Left ventricle myocardium inferior (tissue), 1 donor: ENCODE measurements at regions not wholly inside any gene's neighbourhood (a gene's known extent, or its start where the extent isn't known, plus 50 kb on each side); places are given as distances from the start of the nearest gene placed in this dataset.

Source experiments
- DNase-seq: peaks from one replicate; pipeline ENCODE4 v3.0.0-alpha.2; 2020
- H3K27ac ChIP-seq: fragments of 200-600 bp; replicated peaks from 2 replicates; pipeline ENCODE4 v1.8.0; 2021
- H3K27me3 ChIP-seq: fragments of 200-600 bp; 2 replicates; pipeline ENCODE4 v1.8.0; 2021; ENCODE audit warnings: low read depth
- H3K36me3 ChIP-seq: fragments of 200-600 bp; 2 replicates; pipeline ENCODE4 v1.8.0; 2021
- H3K4me1 ChIP-seq: fragments of 200-600 bp; 2 replicates; pipeline ENCODE4 v1.8.0; 2021
- H3K4me3 ChIP-seq: fragments of 200-600 bp; 2 replicates; pipeline ENCODE4 v1.8.0; 2021; ENCODE audit warnings: mild to moderate bottlenecking, moderate library complexity
- H3K9me3 ChIP-seq: fragments of 200-600 bp; replicated peaks from 2 replicates; pipeline ENCODE4 v1.8.0; 2021
- intact Hi-C: fragments of 100-400 bp; cut with micrococcal nuclease; formaldehyde crosslinking; loops from one replicate; pipeline ENCODE4 v1.11.0; 2022
- TF ChIP-seq, protein P1 (sequence below): fragments of 200-600 bp; IDR thresholded peaks from 2 replicates; pipeline ENCODE4 v1.8.0; 2021; ENCODE audit warnings: antibody characterized with exemption, mild to moderate bottlenecking, borderline replicate concordance
- donor health status: DM: no; HTN: yes; CAD: no; lungs with severe emphysema.

DNA sequence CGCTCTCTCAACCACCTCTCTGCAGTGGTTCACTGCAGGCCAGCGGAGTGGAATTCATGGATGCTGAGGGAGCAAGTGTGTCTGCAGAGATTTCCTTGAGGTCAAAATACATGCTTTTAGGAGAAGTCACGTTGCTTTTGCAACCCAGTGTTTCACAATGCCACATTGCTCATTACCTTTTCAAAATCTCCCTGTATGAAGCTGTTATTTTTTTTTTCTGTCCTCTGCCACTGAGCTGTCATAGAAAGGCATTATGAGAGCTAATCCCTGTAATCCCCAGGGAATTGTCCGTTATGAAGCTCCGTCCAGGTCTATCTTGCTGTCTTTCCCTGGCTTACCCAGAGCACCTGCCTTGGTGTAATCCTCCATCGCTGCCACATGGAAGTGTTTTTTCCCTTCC is 60.5 kb upstream of the SLC22A23 start:
- H3K27me3 ChIP-seq = peaks cover 73% of the 10 kb centered on the region
- H3K9me3 ChIP-seq = peaks cover 5% of the 10 kb centered on the region
- H3K4me1 ChIP-seq = no peaks in the 10 kb centered on the region
- no peaks in the 10 kb centered on the region for H3K36me3 ChIP-seq
- DNase-seq = no peak
- H3K27ac ChIP-seq = no peak overlapping the region
- TF ChIP-seq, protein P1, sequence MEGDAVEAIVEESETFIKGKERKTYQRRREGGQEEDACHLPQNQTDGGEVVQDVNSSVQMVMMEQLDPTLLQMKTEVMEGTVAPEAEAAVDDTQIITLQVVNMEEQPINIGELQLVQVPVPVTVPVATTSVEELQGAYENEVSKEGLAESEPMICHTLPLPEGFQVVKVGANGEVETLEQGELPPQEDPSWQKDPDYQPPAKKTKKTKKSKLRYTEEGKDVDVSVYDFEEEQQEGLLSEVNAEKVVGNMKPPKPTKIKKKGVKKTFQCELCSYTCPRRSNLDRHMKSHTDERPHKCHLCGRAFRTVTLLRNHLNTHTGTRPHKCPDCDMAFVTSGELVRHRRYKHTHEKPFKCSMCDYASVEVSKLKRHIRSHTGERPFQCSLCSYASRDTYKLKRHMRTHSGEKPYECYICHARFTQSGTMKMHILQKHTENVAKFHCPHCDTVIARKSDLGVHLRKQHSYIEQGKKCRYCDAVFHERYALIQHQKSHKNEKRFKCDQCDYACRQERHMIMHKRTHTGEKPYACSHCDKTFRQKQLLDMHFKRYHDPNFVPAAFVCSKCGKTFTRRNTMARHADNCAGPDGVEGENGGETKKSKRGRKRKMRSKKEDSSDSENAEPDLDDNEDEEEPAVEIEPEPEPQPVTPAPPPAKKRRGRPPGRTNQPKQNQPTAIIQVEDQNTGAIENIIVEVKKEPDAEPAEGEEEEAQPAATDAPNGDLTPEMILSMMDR = no peak
- intact Hi-C loops = no loop called here
- H3K4me3 ChIP-seq = no peak overlapping the region

DNA sequence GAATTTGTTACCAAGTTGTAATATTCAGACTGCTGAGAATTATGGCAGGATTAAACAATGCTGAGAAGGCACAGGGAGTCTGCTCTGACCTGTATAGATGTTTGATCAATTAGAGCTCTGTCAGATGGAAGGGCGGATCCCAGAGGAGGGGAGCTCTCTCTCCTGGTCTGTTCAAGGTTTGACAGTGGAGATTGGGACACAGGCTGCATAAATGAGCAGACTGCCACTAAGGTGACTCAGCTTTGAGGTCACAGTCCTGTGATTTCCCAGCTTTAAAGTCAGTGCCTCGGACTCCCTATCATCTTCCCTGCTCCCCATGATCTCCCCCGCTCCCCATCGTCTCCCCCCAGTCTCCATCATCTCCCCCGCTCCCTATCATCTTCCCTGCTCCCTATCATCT is 59.2 kb upstream of the SLC22A23 start:
- Histone ChIP-seq H3K27me3 (peaks cover 69% of the 10 kb centered on the region), H3K27ac (no peak overlapping the region), H3K9me3 (peaks cover 5% of the 10 kb centered on the region), H3K4me1 (no peaks in the 10 kb centered on the region), H3K4me3 (no peak overlapping the region), H3K36me3 (no peaks in the 10 kb centered on the region)
- intact Hi-C loops = no loop called here
- no peak for DNase-seq
- TF ChIP-seq, protein P1 = no peak

DNA sequence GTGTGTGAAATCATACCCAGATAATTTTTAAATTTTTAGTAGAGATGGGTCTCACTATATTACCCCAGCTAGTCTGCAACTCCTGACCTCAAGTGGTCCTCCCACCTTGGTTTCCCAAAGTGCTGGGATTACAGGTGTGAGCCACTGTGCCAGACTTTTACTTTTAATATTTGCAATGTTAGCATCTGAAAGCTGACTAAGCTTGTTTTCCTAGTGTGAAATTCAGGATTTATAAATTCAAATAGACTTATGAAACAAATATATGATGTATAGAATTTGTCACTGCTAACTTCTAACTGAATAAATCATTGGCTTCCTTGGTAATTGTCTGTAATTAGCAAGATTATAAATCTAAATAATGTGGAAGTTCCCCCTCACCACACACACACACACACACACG is 58.8 kb upstream of the SLC22A23 start:
- Histone ChIP-seq H3K27ac (no peak overlapping the region), H3K4me1 (no peaks in the 10 kb centered on the region), H3K4me3 (no peak overlapping the region), H3K36me3 (no peaks in the 10 kb centered on the region), H3K9me3 (peaks cover 5% of the 10 kb centered on the region), H3K27me3 (peaks cover 68% of the 10 kb centered on the region)
- DNase-seq = no peak
- intact Hi-C loops = no loop called here
- TF ChIP-seq, protein P1 = no peak

DNA sequence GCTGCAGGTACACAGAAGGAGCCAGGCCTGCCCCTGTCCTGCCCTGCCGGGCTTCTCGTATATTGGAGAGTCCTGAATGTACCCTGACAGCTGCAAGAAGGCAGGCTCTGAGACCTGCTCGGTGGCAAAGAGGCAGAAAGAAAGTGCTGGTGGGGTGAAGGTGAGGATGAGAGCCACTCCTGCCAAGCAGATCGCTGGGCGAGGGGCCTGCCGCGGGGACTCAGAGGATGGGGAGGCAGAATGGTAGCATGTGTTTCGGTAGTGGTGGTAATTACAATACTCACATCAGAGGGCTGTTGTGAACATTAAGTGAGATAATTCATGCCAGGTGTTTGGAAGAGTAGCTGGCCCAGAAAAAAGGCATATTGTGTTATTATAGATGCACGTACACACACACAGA is 56.6 kb upstream of the SLC22A23 start:
- Histone ChIP-seq H3K27ac (no peak overlapping the region), H3K4me3 (no peak overlapping the region), H3K27me3 (peaks cover 56% of the 10 kb centered on the region), H3K4me1 (no peaks in the 10 kb centered on the region), H3K36me3 (no peaks in the 10 kb centered on the region), H3K9me3 (no peaks in the 10 kb centered on the region)
- TF ChIP-seq, protein P1 = no peak
- no peak for DNase-seq
- intact Hi-C loops = no loop called here

DNA sequence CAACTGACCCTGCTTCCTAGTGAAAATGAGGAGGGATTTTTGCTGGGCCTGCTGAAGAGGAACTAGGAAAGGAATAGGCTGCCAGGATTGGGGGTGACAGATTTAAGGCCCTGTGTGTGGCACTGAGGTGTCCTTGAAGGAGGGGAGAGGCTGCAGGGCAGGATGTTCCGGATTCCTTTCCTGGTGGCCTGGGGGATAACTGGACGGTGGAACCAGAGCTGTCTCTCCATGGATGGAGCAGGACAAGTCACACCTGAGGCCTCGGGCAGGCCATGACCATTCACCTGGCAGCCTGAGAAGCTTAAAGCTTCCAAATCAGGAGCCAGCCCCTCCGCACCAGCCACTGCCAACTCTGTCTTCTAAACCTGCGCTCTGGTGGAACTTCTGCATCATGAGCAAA is 56.0 kb upstream of the SLC22A23 start:
- H3K9me3 ChIP-seq = no peaks in the 10 kb centered on the region
- peaks cover 50% of the 10 kb centered on the region for H3K27me3 ChIP-seq
- intact Hi-C loops = no loop called here
- no peak overlapping the region for H3K27ac ChIP-seq
- H3K36me3 ChIP-seq = no peaks in the 10 kb centered on the region
- no peak overlapping the region for H3K4me3 ChIP-seq
- H3K4me1 ChIP-seq = no peaks in the 10 kb centered on the region
- no peak for DNase-seq
- TF ChIP-seq, protein P1 = no peak

DNA sequence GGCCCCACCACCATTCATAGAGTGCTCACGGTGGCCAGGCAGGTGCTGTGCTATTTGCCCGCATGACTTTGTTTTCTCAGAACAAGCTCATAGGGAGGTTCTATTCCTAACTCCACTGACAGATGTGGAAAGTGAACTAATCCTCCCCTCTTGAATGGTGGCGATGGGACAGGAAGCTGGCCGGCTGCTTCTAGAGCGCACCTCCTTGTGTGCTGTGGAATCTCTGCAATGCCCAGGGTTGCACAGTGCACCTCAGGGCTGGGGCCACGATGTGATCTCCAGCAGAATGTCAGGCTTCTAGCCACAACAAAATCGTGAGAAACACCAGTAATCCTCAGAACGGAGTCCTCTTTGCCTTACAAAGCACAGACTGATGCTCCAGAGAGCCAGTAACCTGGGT is 53.8 kb upstream of the SLC22A23 start:
- H3K27me3 ChIP-seq = peaks cover 49% of the 10 kb centered on the region
- TF ChIP-seq, protein P1 = no peak
- intact Hi-C loops = no loop called here
- H3K4me1 ChIP-seq = no peaks in the 10 kb centered on the region
- no peak for DNase-seq
- H3K4me3 ChIP-seq = no peak overlapping the region
- H3K27ac ChIP-seq = no peak overlapping the region
- no peaks in the 10 kb centered on the region for H3K36me3 ChIP-seq
- no peaks in the 10 kb centered on the region for H3K9me3 ChIP-seq
